Right lobe of liver (tissue), 4 donors: ENCODE measurements at regions not wholly inside any gene's neighbourhood (a gene's known extent, or its start where the extent isn't known, plus 50 kb on each side); places are given as distances from the start of the nearest gene placed in this dataset.

Experiments
- POLR2A ChIP-seq: fragments of 450-650 bp; IDR thresholded peaks from one replicate; pipeline ENCODE4 v1.6.1; 2017; ENCODE audit warnings: antibody characterized with exemption, mild to moderate bottlenecking
- TF ChIP-seq, protein P1 (sequence below), 4 donors: fragments of 200-600 bp in 3 of 4; fragments of 450-650 bp in 1 of 4; IDR thresholded peaks; one replicate each; pipeline versions ENCODE4 v1.5.1 to v1.8.0; 2016 to 2022; ENCODE audit warnings: antibody characterized with exemption in 4 of 4, mild to moderate bottlenecking in 2 of 4
- donor health status: DM: no; HTN: no; CAD: no.
- donor health status: DM: no; HTN: no; CAD: no.
- donor health status: DM: no; HTN: yes; CAD: no.

DNA sequence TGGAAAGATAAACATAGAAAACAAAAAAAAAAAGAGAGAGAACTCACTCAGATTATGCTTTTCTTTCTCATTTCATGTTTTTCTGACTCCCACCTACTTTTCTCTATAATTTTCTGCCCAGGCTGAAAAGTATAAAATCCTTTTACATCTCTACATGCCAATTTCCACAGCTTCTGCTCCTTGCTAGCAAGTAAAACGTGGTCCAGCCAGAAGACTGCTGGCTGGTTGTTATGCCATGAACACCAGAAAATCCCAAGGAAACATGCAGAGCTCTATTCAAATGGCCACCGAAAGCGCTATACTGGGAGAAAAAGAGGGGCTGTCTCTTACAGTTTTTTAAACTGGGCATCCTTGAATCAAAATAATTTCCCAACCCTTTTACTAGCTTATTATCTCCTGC lies 512.8 kb upstream of the ID4 start:
- TF ChIP-seq POLR2A, result no peak
- TF ChIP-seq, protein P1, sequence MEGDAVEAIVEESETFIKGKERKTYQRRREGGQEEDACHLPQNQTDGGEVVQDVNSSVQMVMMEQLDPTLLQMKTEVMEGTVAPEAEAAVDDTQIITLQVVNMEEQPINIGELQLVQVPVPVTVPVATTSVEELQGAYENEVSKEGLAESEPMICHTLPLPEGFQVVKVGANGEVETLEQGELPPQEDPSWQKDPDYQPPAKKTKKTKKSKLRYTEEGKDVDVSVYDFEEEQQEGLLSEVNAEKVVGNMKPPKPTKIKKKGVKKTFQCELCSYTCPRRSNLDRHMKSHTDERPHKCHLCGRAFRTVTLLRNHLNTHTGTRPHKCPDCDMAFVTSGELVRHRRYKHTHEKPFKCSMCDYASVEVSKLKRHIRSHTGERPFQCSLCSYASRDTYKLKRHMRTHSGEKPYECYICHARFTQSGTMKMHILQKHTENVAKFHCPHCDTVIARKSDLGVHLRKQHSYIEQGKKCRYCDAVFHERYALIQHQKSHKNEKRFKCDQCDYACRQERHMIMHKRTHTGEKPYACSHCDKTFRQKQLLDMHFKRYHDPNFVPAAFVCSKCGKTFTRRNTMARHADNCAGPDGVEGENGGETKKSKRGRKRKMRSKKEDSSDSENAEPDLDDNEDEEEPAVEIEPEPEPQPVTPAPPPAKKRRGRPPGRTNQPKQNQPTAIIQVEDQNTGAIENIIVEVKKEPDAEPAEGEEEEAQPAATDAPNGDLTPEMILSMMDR (IDR thresholded peaks at IDR 0.05), result no peak
